ENCODE measurements at regions not wholly inside any gene's neighbourhood (a gene's known extent, or its start where the extent isn't known, plus 50 kb on each side); places are given as distances from the start of the nearest gene placed in this dataset.
A peak's percentile ranks its signal among the peaks of the same experiment; 100 is the strongest.

- DNase-seq (ENCODE audit: low read depth) = peak; percentile 98
These were observed 223.6 kb upstream of the CITED2 start for GRCh38 chr6:139597771-139598755.

GRCh38 chr6:139597087-139597763, 222.8 kb upstream of the CITED2 start:
- DNase-seq (ENCODE audit: low read depth) = no peak

GRCh38 chr6:139595183-139595582, 220.7 kb upstream of the CITED2 start:
- DNase-seq (ENCODE audit: low read depth) = peak; percentile 63

GRCh38 chr6:139594333-139594965, 220.0 kb upstream of the CITED2 start:
- DNase-seq (ENCODE audit: low read depth) = no peak

- no peak for DNase-seq (ENCODE audit: low read depth)
These were observed 218.6 kb upstream of the CITED2 start for GRCh38 chr6:139593081-139593480.

GRCh38 chr6:139592011-139592410, 217.6 kb upstream of the CITED2 start:
- no peak for DNase-seq (ENCODE audit: low read depth)

GRCh38 chr6:139591075-139591865, 216.8 kb upstream of the CITED2 start:
- no peak for DNase-seq (ENCODE audit: low read depth)

- DNase-seq (ENCODE audit: low read depth) = no peak
These were observed 215.8 kb upstream of the CITED2 start for GRCh38 chr6:139590206-139590605.

- peak; percentile 84 for DNase-seq (ENCODE audit: low read depth)
These were observed 214.5 kb upstream of the CITED2 start for GRCh38 chr6:139588734-139589593.

- DNase-seq (ENCODE audit: low read depth) = peak; percentile 70
These were observed 213.7 kb upstream of the CITED2 start for GRCh38 chr6:139588076-139588639.

- DNase-seq (ENCODE audit: low read depth) = peak; percentile 97
These were observed 213.0 kb upstream of the CITED2 start for GRCh38 chr6:139587469-139587868.

- no peak for DNase-seq (ENCODE audit: low read depth)
These were observed 211.8 kb upstream of the CITED2 start for GRCh38 chr6:139586273-139586672.

GRCh38 chr6:139584599-139584998, 210.2 kb upstream of the CITED2 start:
- DNase-seq (ENCODE audit: low read depth) = no peak

- DNase-seq (ENCODE audit: low read depth) = peak; percentile 55
These were observed 209.0 kb upstream of the CITED2 start for GRCh38 chr6:139583420-139583819.

- no peak for DNase-seq (ENCODE audit: low read depth)
These were observed 208.5 kb upstream of the CITED2 start for GRCh38 chr6:139582956-139583355.

- DNase-seq (ENCODE audit: low read depth) = no peak
These were observed 207.0 kb upstream of the CITED2 start for GRCh38 chr6:139581485-139581865.

- no peak for DNase-seq (ENCODE audit: low read depth)
These were observed 206.4 kb upstream of the CITED2 start for GRCh38 chr6:139580592-139581484.

GRCh38 chr6:139577763-139578604, 203.5 kb upstream of the CITED2 start:
- peak; percentile 89 for DNase-seq (ENCODE audit: low read depth)
